ENCODE measurements at regions not wholly inside any gene's neighbourhood (a gene's known extent, or its start where the extent isn't known, plus 50 kb on each side); places are given as distances from the start of the nearest gene placed in this dataset.

DNA sequence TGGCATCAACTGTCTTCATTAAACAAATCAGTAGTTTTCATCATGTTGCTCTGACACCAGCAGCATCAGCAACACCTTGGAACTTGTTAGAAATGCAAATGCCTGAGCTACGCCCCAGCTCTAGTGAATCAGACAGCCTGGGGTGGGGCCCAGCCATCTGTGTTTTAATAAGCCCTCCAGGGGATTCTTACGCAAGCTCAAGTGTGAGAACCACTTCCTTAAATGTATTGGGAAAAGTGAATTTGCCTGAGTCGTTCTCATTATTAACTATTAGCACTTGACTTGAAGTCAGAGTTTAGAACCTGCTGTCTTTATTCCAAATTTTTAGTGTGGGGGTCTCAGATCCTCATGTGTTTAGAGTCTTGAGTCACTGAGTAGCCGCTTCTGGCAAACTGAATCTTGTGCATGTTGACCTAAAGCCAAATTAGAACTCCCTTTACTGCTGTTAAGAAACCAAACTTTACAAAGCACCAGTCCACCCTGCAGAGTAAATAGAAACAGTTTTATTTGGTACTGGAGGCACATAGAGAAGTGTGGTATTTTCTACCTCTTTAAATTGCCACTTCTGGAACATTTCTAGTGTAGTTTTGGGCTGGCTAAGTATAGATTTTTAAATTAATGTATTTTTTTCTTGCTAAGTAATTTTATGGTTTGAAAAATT is 137.4 kb upstream of the COX10 start:
- DNase-seq (ENCODE audit: low read depth in 2 of 2) = peak; percentile 52 to 54

DNA sequence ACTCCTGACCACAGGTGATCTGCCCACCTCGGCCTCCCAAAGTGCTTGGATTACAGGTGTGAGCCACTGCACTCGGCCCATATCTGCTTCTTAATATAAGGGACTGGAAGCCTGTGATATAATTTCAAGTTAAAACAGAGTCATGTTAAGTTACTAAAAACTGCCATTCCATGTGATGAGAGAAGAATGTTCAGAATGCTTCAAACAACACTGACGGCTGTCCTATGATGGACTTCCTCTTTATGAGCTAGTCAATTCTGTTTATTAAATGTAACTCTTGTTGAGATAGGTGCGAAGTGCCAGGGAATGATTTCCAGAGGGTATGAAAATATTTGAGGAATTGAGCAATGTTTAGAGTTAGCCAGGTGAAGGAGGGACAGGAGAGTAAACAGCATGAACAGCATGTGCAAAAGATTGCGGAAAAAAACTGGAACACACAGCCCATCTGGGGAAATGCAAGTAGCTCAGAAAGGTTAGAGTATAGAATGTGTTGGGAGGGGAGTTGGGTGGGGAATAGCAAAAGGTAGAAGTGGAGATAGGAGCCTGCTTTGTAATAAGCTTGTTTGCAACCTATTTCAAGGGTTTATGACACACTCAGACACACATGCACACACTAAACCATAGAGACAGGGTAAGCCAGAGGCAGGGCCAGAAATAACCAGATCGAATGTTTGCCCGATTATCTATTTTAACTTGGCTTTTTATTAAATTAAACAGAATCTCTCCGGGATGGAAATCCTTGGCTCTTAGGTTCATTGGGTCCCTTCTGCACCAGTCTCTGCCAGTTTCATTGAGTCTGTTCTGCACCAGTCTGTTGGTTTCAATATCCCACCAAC is 135.6 kb upstream of the COX10 start:
- no peak for DNase-seq (ENCODE audit: low read depth in 2 of 2)

- DNase-seq (ENCODE audit: low read depth in 2 of 2) = no peak
Observed at GRCh38 chr17:13939222-13939621, 130.1 kb upstream of the COX10 start.

DNA sequence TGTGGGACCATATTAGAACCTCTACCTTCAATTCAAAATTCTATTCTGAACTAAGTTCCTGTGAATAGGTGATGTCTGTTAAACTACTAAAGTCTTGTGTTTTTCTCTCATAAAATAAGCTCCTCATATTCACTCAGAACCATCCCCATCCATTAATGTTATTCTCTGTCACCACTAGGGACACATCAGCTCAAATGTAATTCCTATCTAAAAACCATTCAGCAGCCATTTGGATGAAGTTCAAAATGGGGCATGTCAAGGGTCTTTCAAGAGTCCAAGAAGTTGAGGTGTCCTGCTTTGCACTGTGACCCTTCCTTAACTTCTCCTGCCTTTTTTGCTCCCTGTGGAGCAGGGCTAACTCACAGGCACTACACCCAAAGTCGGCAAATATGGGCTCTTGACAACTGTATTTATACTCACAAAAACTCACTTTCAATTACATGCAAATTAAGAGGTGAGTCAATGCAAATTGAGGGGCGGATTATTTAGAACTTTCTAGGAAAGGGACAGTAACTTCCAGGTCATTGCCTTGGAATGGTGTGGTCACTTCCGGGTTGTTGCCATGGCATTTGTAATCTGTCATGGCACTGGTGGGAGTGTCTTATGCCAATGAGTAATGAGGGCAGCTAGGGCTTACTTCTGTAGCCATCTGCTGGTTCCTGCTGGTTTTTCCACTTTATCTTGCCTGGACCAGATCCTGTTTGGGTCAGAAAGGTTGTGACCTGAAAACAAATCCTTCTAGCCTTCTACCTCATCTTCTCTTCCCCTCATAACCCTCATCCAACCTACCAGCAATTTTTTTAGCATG is 128.2 kb upstream of the COX10 start:
- no peak for DNase-seq (ENCODE audit: low read depth in 2 of 2)

- no peak for DNase-seq (ENCODE audit: low read depth in 2 of 2)
Observed at GRCh38 chr17:13941781-13942180, 127.5 kb upstream of the COX10 start.

GRCh38 chr17:13943909-13944308 is 125.4 kb upstream of the COX10 start:
- no peak for DNase-seq (ENCODE audit: low read depth in 2 of 2)

- no peak for DNase-seq (ENCODE audit: low read depth in 2 of 2)
Observed at GRCh38 chr17:13947499-13947898, 121.8 kb upstream of the COX10 start.

DNA sequence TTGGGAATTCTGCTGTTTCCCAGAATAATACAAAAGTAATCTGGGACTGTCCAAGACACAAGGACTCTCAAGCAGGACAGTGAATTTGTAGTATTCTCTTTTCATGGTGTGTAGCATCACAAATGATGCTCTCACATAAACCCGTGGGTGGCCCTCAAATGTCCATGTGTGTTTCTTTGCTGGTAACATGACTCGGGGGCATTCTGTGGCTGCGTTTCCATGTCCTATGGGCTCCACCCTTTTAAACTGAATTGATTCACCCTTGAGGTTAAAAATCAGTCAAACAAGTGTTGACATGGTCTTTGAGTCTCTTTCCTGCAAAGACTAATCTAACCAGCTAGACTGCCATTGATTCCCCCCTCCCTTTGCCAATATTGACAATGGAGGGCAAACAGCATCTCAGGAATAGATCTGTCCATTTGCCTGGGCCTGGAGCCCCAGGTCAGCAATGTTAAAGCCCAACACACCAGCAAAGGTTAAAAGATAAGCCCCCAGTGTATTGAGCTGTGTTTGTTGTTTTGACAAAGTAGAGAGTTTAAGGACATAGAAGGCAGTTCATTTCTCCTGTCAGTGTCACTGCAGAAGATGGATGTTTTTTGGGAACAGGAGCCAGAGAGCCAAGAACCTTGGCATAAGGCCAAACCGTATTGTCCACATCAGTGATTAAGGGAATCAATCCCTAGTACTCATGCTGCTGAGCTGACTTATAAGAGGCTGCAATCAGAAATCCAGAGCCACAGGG is 117.1 kb upstream of the COX10 start:
- DNase-seq (ENCODE audit: low read depth in 2 of 2) = no peak

- peak in 1 of 2 experiments; percentile 9 for DNase-seq (ENCODE audit: low read depth in 2 of 2)
Observed at GRCh38 chr17:13953841-13954240, 115.5 kb upstream of the COX10 start.

GRCh38 chr17:13957636-13958035 is 111.7 kb upstream of the COX10 start:
- DNase-seq (ENCODE audit: low read depth in 2 of 2) = peak in 1 of 2 experiments; percentile 3

GRCh38 chr17:13958773-13959172 is 110.5 kb upstream of the COX10 start:
- DNase-seq (ENCODE audit: low read depth in 2 of 2) = no peak

GRCh38 chr17:13961265-13961664 is 108.0 kb upstream of the COX10 start:
- no peak for DNase-seq (ENCODE audit: low read depth in 2 of 2)

DNA sequence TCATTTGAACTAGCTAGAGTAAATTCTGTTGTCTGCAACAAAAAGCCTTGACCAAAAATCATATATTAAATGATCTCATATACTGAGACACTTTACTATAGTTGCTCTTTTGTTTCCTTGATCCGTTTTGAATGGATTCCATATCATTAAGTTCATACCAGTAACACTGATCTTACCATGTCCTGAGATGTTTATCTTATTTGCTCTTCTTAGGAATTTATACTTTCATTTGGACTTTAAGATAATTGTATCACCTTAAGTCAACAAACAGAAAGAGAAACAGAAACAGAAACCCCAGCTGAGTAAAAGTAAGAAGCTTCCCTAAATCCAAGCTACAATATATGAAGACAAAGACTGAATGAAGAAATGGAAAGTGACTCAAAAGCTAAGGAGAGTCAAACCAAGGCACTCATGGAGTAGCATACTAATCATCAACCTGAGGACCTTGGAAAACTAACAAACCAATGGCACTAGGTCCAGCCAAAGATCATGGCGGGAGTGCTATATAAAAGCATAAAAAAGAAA is 106.5 kb upstream of the COX10 start:
- DNase-seq (ENCODE audit: low read depth in 2 of 2) = no peak

- DNase-seq (ENCODE audit: low read depth in 2 of 2) = no peak
Observed at GRCh38 chr17:13967416-13967815, 101.9 kb upstream of the COX10 start.

DNA sequence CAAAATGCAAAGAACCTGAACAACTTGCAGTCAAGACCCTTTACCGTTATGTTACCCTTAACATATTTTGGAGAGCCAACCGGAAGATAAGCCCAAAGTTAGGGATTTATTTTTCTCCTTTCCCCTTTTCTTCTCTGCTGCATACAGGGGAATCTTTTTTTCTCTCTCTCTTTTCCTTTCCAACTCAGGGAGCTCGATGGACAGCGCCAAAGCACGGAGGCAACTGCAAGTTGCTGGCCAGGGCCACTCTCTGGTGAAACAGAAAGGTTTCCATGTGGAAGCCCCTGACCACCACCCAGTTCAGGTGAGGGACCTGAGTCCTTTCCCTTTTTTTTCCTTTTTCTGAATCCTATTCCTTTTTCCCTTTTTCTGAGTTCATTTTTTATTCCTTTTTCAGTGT is 98.8 kb upstream of the COX10 start:
- DNase-seq (ENCODE audit: low read depth in 2 of 2) = no peak

DNA sequence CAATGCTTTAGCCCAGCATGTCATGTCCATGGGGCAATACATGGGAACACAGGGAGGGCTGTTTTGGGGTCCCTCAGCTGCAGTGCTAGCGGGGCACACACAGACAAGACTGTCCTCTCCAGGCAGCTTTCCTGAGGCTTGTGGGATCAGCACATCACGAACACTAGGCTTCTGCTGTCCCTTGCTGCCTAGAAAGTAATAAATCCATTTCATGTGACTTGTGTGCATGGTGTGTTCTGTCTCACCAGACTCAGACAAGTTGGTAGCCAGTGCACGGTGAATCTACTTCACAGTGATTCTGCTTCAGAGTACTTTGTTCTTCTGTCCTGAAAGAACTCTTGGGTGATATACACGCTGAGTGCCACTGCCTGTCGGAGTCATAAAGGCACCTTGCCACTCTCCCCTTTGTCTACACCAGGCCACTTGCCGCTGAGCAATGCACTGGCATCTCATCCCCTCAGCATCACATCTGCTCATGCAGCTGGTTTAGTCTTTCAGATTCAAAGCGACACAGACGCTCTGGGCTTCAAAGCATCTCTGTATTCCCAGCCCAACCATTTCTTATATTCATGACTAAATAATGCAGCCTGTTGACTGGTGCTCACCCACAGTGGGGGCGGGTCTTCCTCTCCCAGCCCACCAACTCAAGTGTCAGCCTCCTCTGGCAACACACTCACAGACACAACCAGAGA is 95.2 kb upstream of the COX10 start:
- no peak for DNase-seq (ENCODE audit: low read depth in 2 of 2)

DNA sequence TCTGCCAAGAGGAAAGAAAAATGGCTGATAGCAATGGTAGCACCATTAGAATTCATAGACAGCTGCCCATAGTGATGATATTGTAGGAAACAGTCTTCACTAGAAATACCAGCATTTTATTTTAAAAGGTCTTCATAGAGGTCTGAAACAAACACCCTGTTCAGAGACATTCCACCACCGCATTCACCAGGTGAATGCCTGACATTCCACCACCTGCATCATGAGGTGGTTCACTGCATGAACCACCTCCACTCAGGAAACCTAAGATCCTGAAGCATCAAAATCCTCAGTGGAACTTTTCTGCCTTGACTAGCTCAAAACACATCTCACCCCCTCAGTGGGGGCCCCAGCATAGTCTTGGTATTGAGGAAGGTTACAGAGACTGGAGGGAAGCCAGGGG is 91.5 kb upstream of the COX10 start:
- DNase-seq (ENCODE audit: low read depth in 2 of 2) = no peak

GRCh38 chr17:13978478-13978877 is 90.8 kb upstream of the COX10 start:
- DNase-seq (ENCODE audit: low read depth in 2 of 2) = no peak

DNA sequence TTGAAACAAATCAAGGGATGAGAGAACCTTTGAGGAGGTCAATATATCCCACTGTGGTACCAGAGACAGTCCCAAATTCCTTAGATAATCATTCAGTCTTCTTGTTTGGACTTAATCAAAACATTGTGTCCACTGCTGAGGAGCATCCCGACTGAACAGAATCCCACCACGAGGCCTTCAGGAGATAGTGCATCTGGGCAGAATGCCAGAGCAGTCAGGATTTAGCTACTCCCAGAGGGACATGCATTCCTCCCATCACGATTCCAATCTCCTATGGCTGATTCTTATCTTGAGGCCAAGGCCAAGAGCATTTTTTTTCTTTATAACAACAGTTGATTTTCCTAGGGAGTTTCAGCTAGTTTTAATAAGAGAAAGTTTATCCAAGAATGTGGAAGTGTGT is 87.4 kb upstream of the COX10 start:
- DNase-seq (ENCODE audit: low read depth in 2 of 2) = no peak

- DNase-seq (ENCODE audit: low read depth in 2 of 2) = no peak
Observed at GRCh38 chr17:13984956-13985355, 84.3 kb upstream of the COX10 start.

DNA sequence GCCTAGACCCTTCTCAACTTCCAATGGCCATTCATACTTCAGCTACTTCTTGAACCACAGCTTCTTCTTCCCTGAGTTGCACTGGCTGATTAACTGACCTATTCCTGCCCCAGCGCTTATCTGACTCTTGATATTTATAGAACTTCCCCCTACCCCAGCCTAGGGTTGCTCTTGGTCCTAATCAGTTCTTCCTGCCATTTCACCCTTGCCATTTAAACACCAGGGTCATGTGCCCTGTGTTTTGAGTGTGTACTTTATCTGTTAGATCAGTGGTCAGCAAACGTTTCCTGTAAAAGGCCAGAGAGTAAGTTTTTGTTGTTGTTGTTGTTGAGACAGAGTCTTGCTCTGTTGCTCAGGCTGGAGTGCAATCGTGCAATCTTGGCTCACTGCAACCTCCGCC is 82.4 kb upstream of the COX10 start:
- no peak for DNase-seq (ENCODE audit: low read depth in 2 of 2)
